HEK293 (cell line): ENCODE measurements at regions not wholly inside any gene's neighbourhood (a gene's known extent, or its start where the extent isn't known, plus 50 kb on each side); places are given as distances from the start of the nearest gene placed in this dataset.

ENCODE experiments used
- CTCF ChIA-PET: fragments of 350-600 bp; formaldehyde crosslinking; extraction: SDS; loops from one replicate; lab custom pipeline; 2021; ENCODE audit warnings: antibody characterized with exemption; lab: Yijun Ruan, JAX
- POLR2A ChIA-PET: fragments of 300-600 bp; formaldehyde crosslinking; extraction: SDS; loops from one replicate; lab custom pipeline; 2020; ENCODE audit warnings: antibody characterized with exemption, inconsistent platforms; lab: Yijun Ruan, JAX
- H3K27ac ChIP-seq: fragments of 200-500 bp; sonication (Bioruptor generic); 2 replicates; pipeline ENCODE4 v1.5.1; 2014; ENCODE audit warnings: low read depth, low read length, control low read depth, inconsistent platforms; ENCODE audit errors: extremely low read depth
- H3K36me3 ChIP-seq, 2 experiments: fragments of 200-500 bp in 1 of 2; sonication (Bioruptor generic) in 1 of 2; 1 replicate in 1 of 2; 2 replicates in 1 of 2; pipeline ENCODE4 v1.5.1; 2014 to 2017; ENCODE audit warnings: inconsistent platforms in 2 of 2, low read length in 2 of 2; ENCODE audit not compliant: control insufficient read depth in 2 of 2, insufficient read depth in 1 of 2
- H3K4me1 ChIP-seq: fragments of 200-500 bp; sonication (Bioruptor generic); 2 replicates; pipeline ENCODE4 v1.5.1; 2014; ENCODE audit warnings: mild to moderate bottlenecking, low read length, inconsistent platforms; ENCODE audit not compliant: control insufficient read depth, insufficient read depth
- H3K4me3 ChIP-seq: 2 replicates; pipeline ENCODE4 v1.5.1; 2011; ENCODE audit warnings: low read depth, mild to moderate bottlenecking, control low read depth, low read length, moderate library complexity
- H3K9me3 ChIP-seq: fragments of 200-500 bp; sonication (Bioruptor generic); 2 replicates; pipeline ENCODE4 v1.5.1; 2014; ENCODE audit warnings: low read depth, low read length, inconsistent platforms; ENCODE audit not compliant: control insufficient read depth, insufficient read depth
- GLI4 ChIP-seq: fragments of 450-650 bp; formaldehyde crosslinking; IDR thresholded peaks from 2 replicates; pipeline ENCODE4 v1.5.1; 2016; ENCODE audit warnings: missing biosample characterization, missing genetic modification characterization
- HOXA7 ChIP-seq: sonication (generic); formaldehyde crosslinking; IDR thresholded peaks from 2 replicates; pipeline ENCODE4 v1.8.1; 2022; ENCODE audit warnings: missing genetic modification reagents, borderline replicate concordance
- INSM2 ChIP-seq: fragments of 450-650 bp; formaldehyde crosslinking; IDR thresholded peaks from 2 replicates; pipeline ENCODE4 v1.5.1; 2016; ENCODE audit warnings: missing biosample characterization, missing genetic modification characterization
- KLF8 ChIP-seq: fragments of 450-650 bp; formaldehyde crosslinking; IDR thresholded peaks from 2 replicates; pipeline ENCODE4 v1.5.1; 2016; ENCODE audit warnings: missing biosample characterization, missing genetic modification characterization
- PRDM1 ChIP-seq: fragments of 450-650 bp; formaldehyde crosslinking; IDR thresholded peaks from 2 replicates; pipeline ENCODE4; 2016; ENCODE audit warnings: missing biosample characterization, missing genetic modification characterization
- SETDB1 ChIP-seq: IDR thresholded peaks from one replicate; pipeline ENCODE4 v1.6.1; 2017; ENCODE audit warnings: mild to moderate bottlenecking, low read length, moderate library complexity, mixed read lengths; ENCODE audit not compliant: insufficient read length
- TCF7L2 ChIP-seq: IDR thresholded peaks from 2 replicates; pipeline ENCODE4 v1.6.1; 2011; ENCODE audit warnings: low read depth, mild to moderate bottlenecking, inconsistent platforms, low read length, moderate library complexity, borderline replicate concordance
- TRIM28 ChIP-seq: IDR thresholded peaks from 2 replicates; pipeline ENCODE4 v1.6.1; 2011; ENCODE audit warnings: low read length, control low read depth, borderline replicate concordance
- ZFP3 ChIP-seq: fragments of 450-650 bp; formaldehyde crosslinking; IDR thresholded peaks from 2 replicates; pipeline ENCODE4 v1.5.1; 2016; ENCODE audit warnings: low read depth, missing biosample characterization, missing genetic modification characterization
- ZFP37 ChIP-seq: fragments of 450-650 bp; formaldehyde crosslinking; IDR thresholded peaks from 2 replicates; pipeline ENCODE4 v1.5.1; 2016; ENCODE audit warnings: missing biosample characterization, missing genetic modification characterization
- ZNF140 ChIP-seq: fragments of 450-650 bp; formaldehyde crosslinking; IDR thresholded peaks from 2 replicates; pipeline ENCODE4 v1.5.1; 2016; ENCODE audit warnings: missing biosample characterization, missing genetic modification characterization
- ZNF18 ChIP-seq: fragments of 450-650 bp; formaldehyde crosslinking; IDR thresholded peaks from 2 replicates; pipeline ENCODE4 v1.5.1; 2016; ENCODE audit warnings: missing biosample characterization, missing genetic modification characterization
- ZNF2 ChIP-seq: fragments of 450-650 bp; formaldehyde crosslinking; IDR thresholded peaks from 2 replicates; pipeline ENCODE4 v1.5.1; 2016; ENCODE audit warnings: missing biosample characterization, missing genetic modification characterization
- ZNF248 ChIP-seq: fragments of 450-650 bp; formaldehyde crosslinking; IDR thresholded peaks from 2 replicates; pipeline ENCODE4 v1.5.1; 2017; ENCODE audit warnings: missing biosample characterization, missing genetic modification characterization
- ZNF335 ChIP-seq: fragments of 450-650 bp; formaldehyde crosslinking; conservative IDR thresholded peaks from 2 replicates; pipeline ENCODE4 v1.5.1; 2016; ENCODE audit warnings: missing biosample characterization, missing genetic modification characterization
- ZNF433 ChIP-seq: fragments of 450-650 bp; formaldehyde crosslinking; IDR thresholded peaks from 2 replicates; pipeline ENCODE4 v1.5.1; 2016; ENCODE audit warnings: missing biosample characterization, missing genetic modification characterization, low read depth
- ZNF48 ChIP-seq: fragments of 450-650 bp; formaldehyde crosslinking; IDR thresholded peaks from 2 replicates; pipeline ENCODE4 v1.5.1; 2016; ENCODE audit warnings: missing biosample characterization, missing genetic modification characterization
- ZNF580 ChIP-seq: fragments of 450-650 bp; formaldehyde crosslinking; IDR thresholded peaks from 2 replicates; pipeline ENCODE4 v1.5.1; 2016; ENCODE audit warnings: missing biosample characterization, missing genetic modification characterization
- ZNF621 ChIP-seq: fragments of 450-650 bp; formaldehyde crosslinking; IDR thresholded peaks from 2 replicates; pipeline ENCODE4 v1.5.1; 2017; ENCODE audit warnings: missing biosample characterization, missing genetic modification characterization
- ZNF639 ChIP-seq: fragments of 450-650 bp; formaldehyde crosslinking; IDR thresholded peaks from 2 replicates; pipeline ENCODE4 v1.5.1; 2016; ENCODE audit warnings: missing biosample characterization, missing genetic modification characterization

GRCh38 chr4:179415037-179415846 is 1973.0 kb upstream of the AGA start:
- no peaks in the 10 kb centered on the region; the same call in 1 of the 2 replicates for H3K4me1 ChIP-seq
- TF ChIP-seq ZNF48 (tag by site-specific recombination) (no peak), ZFP37 (tag by site-specific recombination) (no peak), ZNF2 (tag by site-specific recombination) (no peak), ZNF248 (tag by site-specific recombination) (no peak), ZFP3 (tag by site-specific recombination) (no peak), PRDM1 (no peak), ZNF433 (no peak), ZNF580 (tag by site-specific recombination) (no peak), ZNF621 (tag by site-specific recombination) (no peak), ZNF18 (tag by site-specific recombination) (no peak), HOXA7 (CRISPR knock-in tag) (no peak), TRIM28 (no peak), SETDB1 (no peak), KLF8 (tag by site-specific recombination) (no peak), INSM2 (no peak), GLI4 (tag by site-specific recombination) (no peak)
- no peak overlapping the region for H3K27ac ChIP-seq
- CTCF ChIA-PET = no interaction called here
- no peak overlapping the region for H3K4me3 ChIP-seq
- H3K36me3 ChIP-seq = no peaks in the 10 kb centered on the region
- POLR2A ChIA-PET = no interaction called here
- H3K9me3 ChIP-seq = no peaks in the 10 kb centered on the region

GRCh38 chr4:179415847-179416223 is 1973.6 kb upstream of the AGA start:
- H3K4me1 ChIP-seq = no peaks in the 10 kb centered on the region; the same call in 1 of the 2 replicates
- TF ChIP-seq ZNF335 (tag by site-specific recombination) (no peak), TCF7L2 (0 out of 2 replicates have a peak, but pooled peaks have one; percentile 36), ZNF639 (tag by site-specific recombination) (no peak), ZNF140 (no peak)
- POLR2A ChIA-PET = no interaction called here
- no peak overlapping the region for H3K27ac ChIP-seq
- CTCF ChIA-PET = no interaction called here
- H3K36me3 ChIP-seq = no peaks in the 10 kb centered on the region
- H3K9me3 ChIP-seq = no peaks in the 10 kb centered on the region
- H3K4me3 ChIP-seq = no peak overlapping the region
